Activated naive CD4-positive, alpha-beta T cell treated with anti-CD3 and anti-CD28 coated beads, Interleukin-2, amount 50 U/mL, for 72 hours (primary cell): ENCODE measurements at regions not wholly inside any gene's neighbourhood (a gene's known extent, or its start where the extent isn't known, plus 50 kb on each side); places are given as distances from the start of the nearest gene placed in this dataset.

Source experiments
- ATAC-seq, 2 donors: fragments of 150-1000 bp; cut with Tn5 transposase; 2 replicates each; pipeline ENCODE4 v1.10.0; 2021; ENCODE audit warnings: mild to moderate bottlenecking in 2 of 2, moderate library complexity in 2 of 2
- DNase-seq, 2 donors: peaks; one replicate each; pipeline ENCODE4 v3.0.0; 2021 to 2022; ENCODE audit warnings: low spot score in 2 of 2
- H3K27ac Mint-ChIP-seq, 2 donors: one replicate each; pipeline ENCODE4 v1.8.0; 2022; ENCODE audit warnings: mild to moderate bottlenecking in 2 of 2, mixed read lengths in 2 of 2
- H3K36me3 Mint-ChIP-seq, 2 donors: one replicate each; pipeline ENCODE4 v1.8.0; 2022; ENCODE audit warnings: mixed read lengths in 2 of 2
- H3K9me3 Mint-ChIP-seq, 2 donors: one replicate each; pipeline ENCODE4 v1.8.0; 2022; ENCODE audit warnings: mixed read lengths in 2 of 2

GRCh38 chr14:85234156-85235025, 295.6 kb upstream of the FLRT2 start:
- DNase-seq (no peak), ATAC-seq (no peak)
- H3K9me3 Mint-ChIP-seq: peaks cover 21 to 29% of the 10 kb centered on the region in 2 donors
- no peak overlapping the region for H3K27ac Mint-ChIP-seq
- peaks cover 0 to 7% of the 10 kb centered on the region in 2 donors for H3K36me3 Mint-ChIP-seq

GRCh38 chr14:85235868-85236267, 294.1 kb upstream of the FLRT2 start:
- Mint-ChIP-seq H3K36me3 (peaks cover 0 to 2% of the 10 kb centered on the region in 2 donors), H3K27ac (no peak overlapping the region), H3K9me3 (peaks cover 15 to 22% of the 10 kb centered on the region in 2 donors)
- no peak for DNase-seq
- no peak for ATAC-seq

- ATAC-seq: no peak
- Mint-ChIP-seq H3K27ac (no peak overlapping the region), H3K36me3 (no peaks in the 10 kb centered on the region), H3K9me3 (peaks cover 13 to 21% of the 10 kb centered on the region in 2 donors)
- DNase-seq: no peak
Measured at GRCh38 chr14:85236296-85236695, 293.6 kb upstream of the FLRT2 start.

GRCh38 chr14:85239791-85240190, 290.2 kb upstream of the FLRT2 start:
- DNase-seq: no peak
- H3K27ac Mint-ChIP-seq: no peak overlapping the region
- ATAC-seq: no peak
- peaks cover 4 to 11% of the 10 kb centered on the region in 2 donors for H3K9me3 Mint-ChIP-seq
- H3K36me3 Mint-ChIP-seq: no peaks in the 10 kb centered on the region

- DNase-seq (no peak), ATAC-seq (no peak)
- Mint-ChIP-seq H3K27ac (no peak overlapping the region), H3K9me3 (peaks cover 3 to 7% of the 10 kb centered on the region in 2 donors), H3K36me3 (no peaks in the 10 kb centered on the region)
Measured at GRCh38 chr14:85241022-85241855, 288.7 kb upstream of the FLRT2 start.

GRCh38 chr14:85242666-85243065, 287.3 kb upstream of the FLRT2 start:
- Mint-ChIP-seq H3K9me3 (peaks cover 0 to 5% of the 10 kb centered on the region in 2 donors), H3K27ac (no peak overlapping the region), H3K36me3 (no peaks in the 10 kb centered on the region)
- DNase-seq: no peak
- no peak for ATAC-seq

- no peak for DNase-seq
- ATAC-seq: no peak
- Mint-ChIP-seq H3K36me3 (no peaks in the 10 kb centered on the region), H3K27ac (no peak overlapping the region), H3K9me3 (peaks cover 0 to 5% of the 10 kb centered on the region in 2 donors)
Measured at GRCh38 chr14:85243321-85243720, 286.6 kb upstream of the FLRT2 start.

- DNase-seq: no peak
Measured at GRCh38 chr14:85247071-85247470, 282.9 kb upstream of the FLRT2 start.

GRCh38 chr14:85248881-85249635, 280.9 kb upstream of the FLRT2 start:
- ATAC-seq (no peak), DNase-seq (no peak)
- Mint-ChIP-seq H3K36me3 (no peaks in the 10 kb centered on the region), H3K9me3 (peaks cover 7 to 17% of the 10 kb centered on the region in 2 donors), H3K27ac (no peak overlapping the region)

More at GRCh38 chr14:85247071-85247470, 282.9 kb upstream of the FLRT2 start:
- ATAC-seq: no peak
- no peaks in the 10 kb centered on the region for H3K36me3 Mint-ChIP-seq
- peaks cover 4 to 7% of the 10 kb centered on the region in 2 donors for H3K9me3 Mint-ChIP-seq
- H3K27ac Mint-ChIP-seq: no peak overlapping the region

GRCh38 chr14:85250414-85251189, 279.3 kb upstream of the FLRT2 start:
- Mint-ChIP-seq H3K36me3 (no peaks in the 10 kb centered on the region), H3K27ac (no peak overlapping the region), H3K9me3 (peaks cover 7 to 17% of the 10 kb centered on the region in 2 donors)
- ATAC-seq (no peak), DNase-seq (no peak)

- Mint-ChIP-seq H3K9me3 (peaks cover 7 to 17% of the 10 kb centered on the region in 2 donors), H3K36me3 (no peaks in the 10 kb centered on the region), H3K27ac (no peak overlapping the region)
- DNase-seq (no peak), ATAC-seq (no peak)
Measured at GRCh38 chr14:85252011-85252410, 277.9 kb upstream of the FLRT2 start.

- Mint-ChIP-seq H3K36me3 (peaks cover 0 to 6% of the 10 kb centered on the region in 2 donors), H3K27ac (no peak overlapping the region), H3K9me3 (peaks cover 20 to 22% of the 10 kb centered on the region in 2 donors)
- ATAC-seq (no peak), DNase-seq (no peak)
Measured at GRCh38 chr14:85254711-85255110, 275.2 kb upstream of the FLRT2 start.

- Mint-ChIP-seq H3K36me3 (peaks cover 0 to 6% of the 10 kb centered on the region in 2 donors), H3K9me3 (peaks cover 24 to 28% of the 10 kb centered on the region in 2 donors), H3K27ac (no peak overlapping the region)
- DNase-seq: no peak
- no peak for ATAC-seq
Measured at GRCh38 chr14:85257287-85257686, 272.7 kb upstream of the FLRT2 start.

GRCh38 chr14:85263916-85264675, 265.8 kb upstream of the FLRT2 start:
- no peak overlapping the region for H3K27ac Mint-ChIP-seq
- DNase-seq (no peak), ATAC-seq (no peak)
- peaks cover 0 to 3% of the 10 kb centered on the region in 2 donors for H3K36me3 Mint-ChIP-seq
- peaks cover 18 to 21% of the 10 kb centered on the region in 2 donors for H3K9me3 Mint-ChIP-seq

- Mint-ChIP-seq H3K27ac (no peak overlapping the region), H3K36me3 (no peaks in the 10 kb centered on the region), H3K9me3 (peaks cover 0 to 9% of the 10 kb centered on the region in 2 donors)
- ATAC-seq (no peak), DNase-seq (no peak)
Measured at GRCh38 chr14:85273099-85273677, 256.8 kb upstream of the FLRT2 start.
